ENCODE measurements at regions not wholly inside any gene's neighbourhood (a gene's known extent, or its start where the extent isn't known, plus 50 kb on each side); places are given as distances from the start of the nearest gene placed in this dataset.

DNA sequence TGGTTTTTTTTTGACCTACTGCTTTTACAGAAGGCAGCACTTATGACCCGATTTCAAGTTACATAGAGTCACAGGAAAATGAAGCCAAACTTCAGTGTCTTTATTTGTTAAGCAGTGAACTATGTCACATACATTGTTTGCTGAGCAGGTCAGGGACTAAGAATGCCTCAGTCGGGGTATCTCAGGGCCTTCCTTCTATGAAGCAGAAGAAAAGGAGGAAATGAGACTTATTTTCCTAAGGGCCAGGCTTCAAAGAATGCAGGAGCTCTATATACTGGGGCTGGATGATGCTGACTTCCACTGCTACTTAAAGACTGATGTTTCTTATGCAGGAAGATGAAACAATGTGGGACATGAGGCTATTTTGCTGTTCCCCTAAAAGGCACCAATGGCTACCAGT, 558.4 kb upstream of the IGFBP7 start:
- Histone ChIP-seq H3K4me3 (ENCODE audit: low read depth, low read length) (no peak overlapping the region), H3K27me3 (ENCODE audit: control insufficient read depth, insufficient read depth, low read length) (no peaks in the 10 kb centered on the region), H3K9me3 (ENCODE audit: control insufficient read depth, insufficient read depth, low read length) (no peaks in the 10 kb centered on the region), H3K9ac (ENCODE audit: low read depth, low read length) (no peak overlapping the region), H3K4me1 (ENCODE audit: control insufficient read depth, insufficient read depth, low read length) (no peaks in the 10 kb centered on the region), H3K36me3 (ENCODE audit: control insufficient read depth, insufficient read depth, low read length) (no peaks in the 10 kb centered on the region)

DNA sequence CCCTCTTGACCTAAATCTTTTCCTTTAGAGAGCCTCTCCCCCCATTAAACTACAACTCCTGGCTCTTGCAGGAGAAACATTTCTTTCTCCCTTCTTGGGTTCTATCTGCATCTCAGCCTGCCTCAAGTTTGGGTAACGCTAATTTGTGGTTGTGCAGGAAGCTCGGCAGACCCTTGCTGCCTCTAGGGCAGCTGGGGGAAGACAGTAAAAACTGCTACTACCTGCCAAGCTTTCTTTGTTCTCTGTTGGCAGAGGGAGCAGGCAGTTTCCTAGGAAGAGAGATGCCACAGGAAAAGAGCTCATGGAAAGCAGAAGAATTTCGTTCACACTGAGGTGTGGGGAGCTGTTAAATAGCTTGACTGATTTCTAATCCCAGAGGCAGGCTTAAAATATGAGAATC, 555.6 kb upstream of the IGFBP7 start:
- Histone ChIP-seq H3K27me3 (ENCODE audit: control insufficient read depth, insufficient read depth, low read length) (no peaks in the 10 kb centered on the region), H3K4me3 (ENCODE audit: low read depth, low read length) (no peak overlapping the region), H3K9me3 (ENCODE audit: control insufficient read depth, insufficient read depth, low read length) (no peaks in the 10 kb centered on the region), H3K4me1 (ENCODE audit: control insufficient read depth, insufficient read depth, low read length) (no peaks in the 10 kb centered on the region), H3K9ac (ENCODE audit: low read depth, low read length) (no peak overlapping the region), H3K36me3 (ENCODE audit: control insufficient read depth, insufficient read depth, low read length) (no peaks in the 10 kb centered on the region)

DNA sequence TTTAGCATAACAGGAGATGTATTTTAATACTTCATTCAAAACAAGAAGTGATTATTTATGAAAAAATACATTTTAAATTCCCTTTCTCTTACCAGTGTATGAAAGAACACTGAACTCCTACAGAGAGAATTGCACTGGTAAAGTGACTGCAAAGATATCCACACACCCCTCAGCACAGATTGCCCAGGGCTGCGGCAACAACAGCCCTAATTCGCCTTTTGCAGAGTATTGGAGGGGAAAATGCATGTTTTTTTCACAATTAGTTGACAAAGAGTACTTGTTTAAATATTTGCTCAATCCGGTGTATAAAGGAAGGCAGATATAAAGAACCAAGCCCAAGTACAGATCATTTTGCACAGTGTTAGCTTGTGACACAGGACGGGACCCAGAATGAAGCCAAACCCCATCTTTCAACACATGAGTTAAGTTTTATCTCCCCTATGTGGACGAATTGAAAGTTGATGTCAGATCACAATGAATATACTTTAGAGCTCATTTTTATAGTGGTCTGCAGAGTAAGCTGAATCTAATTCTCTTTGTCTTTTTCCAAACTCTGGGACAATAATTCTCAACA, 551.4 kb upstream of the IGFBP7 start:
- Histone ChIP-seq H3K36me3 (ENCODE audit: control insufficient read depth, insufficient read depth, low read length) (no peaks in the 10 kb centered on the region), H3K9me3 (ENCODE audit: control insufficient read depth, insufficient read depth, low read length) (no peaks in the 10 kb centered on the region), H3K4me1 (ENCODE audit: control insufficient read depth, insufficient read depth, low read length) (no peaks in the 10 kb centered on the region), H3K9ac (ENCODE audit: low read depth, low read length) (no peak overlapping the region), H3K4me3 (ENCODE audit: low read depth, low read length) (no peak overlapping the region), H3K27me3 (ENCODE audit: control insufficient read depth, insufficient read depth, low read length) (no peaks in the 10 kb centered on the region)

DNA sequence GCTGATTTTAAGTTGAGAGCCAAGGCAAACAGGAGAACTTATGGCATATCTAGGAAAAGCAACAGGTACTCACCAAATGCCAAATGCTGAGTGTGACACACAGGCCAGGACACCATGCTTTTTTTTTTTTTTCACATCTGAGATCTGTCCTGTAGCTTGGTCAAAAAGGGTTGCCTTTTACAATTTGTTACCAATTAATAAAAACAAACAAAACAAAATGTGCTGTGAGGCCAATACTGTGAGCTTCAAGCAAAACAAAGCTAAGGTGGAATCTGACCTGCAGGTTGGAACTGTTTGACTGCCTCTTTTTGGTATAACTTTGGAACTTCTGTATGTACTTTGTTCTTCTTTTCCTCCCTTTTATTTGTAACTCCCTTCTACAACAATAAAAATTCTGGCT, 548.5 kb upstream of the IGFBP7 start:
- Histone ChIP-seq H3K9me3 (ENCODE audit: control insufficient read depth, insufficient read depth, low read length) (no peaks in the 10 kb centered on the region), H3K27me3 (ENCODE audit: control insufficient read depth, insufficient read depth, low read length) (no peaks in the 10 kb centered on the region), H3K36me3 (ENCODE audit: control insufficient read depth, insufficient read depth, low read length) (no peaks in the 10 kb centered on the region), H3K4me1 (ENCODE audit: control insufficient read depth, insufficient read depth, low read length) (no peaks in the 10 kb centered on the region), H3K4me3 (ENCODE audit: low read depth, low read length) (no peak overlapping the region), H3K9ac (ENCODE audit: low read depth, low read length) (no peak overlapping the region)

DNA sequence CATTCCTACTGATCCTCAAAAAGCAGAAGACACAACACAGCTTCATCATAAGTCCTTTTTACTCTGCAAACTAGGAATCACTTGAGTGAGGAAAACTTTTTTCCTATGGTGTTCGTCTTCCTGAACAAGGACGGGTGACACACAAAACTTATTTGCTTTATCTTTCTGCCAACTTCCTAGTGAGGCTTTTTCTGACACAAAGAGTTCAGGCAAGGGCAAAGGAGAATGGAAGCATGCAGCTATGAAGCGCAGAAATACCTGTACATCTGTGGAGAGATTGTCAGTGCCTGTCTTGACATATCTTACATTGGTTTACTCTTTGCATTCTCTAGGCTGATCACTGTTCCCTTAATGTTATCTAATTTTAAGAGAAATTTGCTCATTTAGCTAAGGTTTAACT, 548.0 kb upstream of the IGFBP7 start:
- no peaks in the 10 kb centered on the region for H3K27me3 ChIP-seq (ENCODE audit: control insufficient read depth, insufficient read depth, low read length)
- H3K4me1 ChIP-seq (ENCODE audit: control insufficient read depth, insufficient read depth, low read length) = no peaks in the 10 kb centered on the region
- H3K36me3 ChIP-seq (ENCODE audit: control insufficient read depth, insufficient read depth, low read length) = no peaks in the 10 kb centered on the region
- no peak overlapping the region for H3K4me3 ChIP-seq (ENCODE audit: low read depth, low read length)
- H3K9ac ChIP-seq (ENCODE audit: low read depth, low read length) = no peak overlapping the region
- H3K9me3 ChIP-seq (ENCODE audit: control insufficient read depth, insufficient read depth, low read length) = no peaks in the 10 kb centered on the region

DNA sequence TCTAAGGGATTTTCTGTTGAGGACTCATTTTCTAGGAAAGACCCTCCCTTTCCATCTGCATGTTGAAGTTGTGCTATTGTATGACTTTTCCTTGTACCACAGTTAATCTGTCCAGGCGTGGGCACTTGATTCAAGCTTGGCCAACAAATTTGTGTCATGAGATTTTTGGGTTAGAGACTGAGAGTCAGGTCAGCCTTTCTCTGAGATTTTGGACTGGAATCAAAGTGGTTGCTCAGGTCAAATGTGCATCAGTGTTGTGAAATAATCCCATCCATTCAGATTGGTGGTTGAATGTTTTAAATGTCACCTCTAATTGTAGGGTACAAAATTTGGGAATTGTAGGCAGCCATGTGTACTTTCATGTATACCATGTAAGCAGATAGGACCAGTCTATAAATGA, 545.2 kb upstream of the IGFBP7 start:
- no peak overlapping the region for H3K9ac ChIP-seq (ENCODE audit: low read depth, low read length)
- H3K4me1 ChIP-seq (ENCODE audit: control insufficient read depth, insufficient read depth, low read length) = no peaks in the 10 kb centered on the region
- H3K9me3 ChIP-seq (ENCODE audit: control insufficient read depth, insufficient read depth, low read length) = no peaks in the 10 kb centered on the region
- no peak overlapping the region for H3K4me3 ChIP-seq (ENCODE audit: low read depth, low read length)
- no peaks in the 10 kb centered on the region for H3K27me3 ChIP-seq (ENCODE audit: control insufficient read depth, insufficient read depth, low read length)
- no peaks in the 10 kb centered on the region for H3K36me3 ChIP-seq (ENCODE audit: control insufficient read depth, insufficient read depth, low read length)

DNA sequence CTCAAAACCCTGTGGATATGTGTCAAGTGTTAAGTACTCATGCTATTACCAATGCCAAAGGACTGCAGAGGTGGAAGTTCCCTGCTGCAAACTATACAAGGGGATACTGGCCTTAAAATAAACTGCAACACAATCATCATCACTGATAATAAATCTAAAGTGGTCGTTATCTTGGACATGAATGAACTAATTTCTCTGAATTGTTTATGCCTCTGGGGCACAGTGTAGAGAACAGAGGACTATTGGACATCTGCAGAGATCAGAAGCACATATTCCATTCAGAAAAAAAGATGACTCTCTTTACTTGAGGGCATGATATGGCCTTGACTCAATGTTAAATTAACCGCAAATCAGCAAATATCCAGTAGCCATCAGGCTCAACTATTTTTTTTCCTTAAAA, 542.6 kb upstream of the IGFBP7 start:
- H3K4me3 ChIP-seq (ENCODE audit: low read depth, low read length) = no peak overlapping the region
- no peaks in the 10 kb centered on the region for H3K36me3 ChIP-seq (ENCODE audit: control insufficient read depth, insufficient read depth, low read length)
- no peak overlapping the region for H3K9ac ChIP-seq (ENCODE audit: low read depth, low read length)
- no peaks in the 10 kb centered on the region for H3K27me3 ChIP-seq (ENCODE audit: control insufficient read depth, insufficient read depth, low read length)
- no peaks in the 10 kb centered on the region for H3K4me1 ChIP-seq (ENCODE audit: control insufficient read depth, insufficient read depth, low read length)
- no peaks in the 10 kb centered on the region for H3K9me3 ChIP-seq (ENCODE audit: control insufficient read depth, insufficient read depth, low read length)

DNA sequence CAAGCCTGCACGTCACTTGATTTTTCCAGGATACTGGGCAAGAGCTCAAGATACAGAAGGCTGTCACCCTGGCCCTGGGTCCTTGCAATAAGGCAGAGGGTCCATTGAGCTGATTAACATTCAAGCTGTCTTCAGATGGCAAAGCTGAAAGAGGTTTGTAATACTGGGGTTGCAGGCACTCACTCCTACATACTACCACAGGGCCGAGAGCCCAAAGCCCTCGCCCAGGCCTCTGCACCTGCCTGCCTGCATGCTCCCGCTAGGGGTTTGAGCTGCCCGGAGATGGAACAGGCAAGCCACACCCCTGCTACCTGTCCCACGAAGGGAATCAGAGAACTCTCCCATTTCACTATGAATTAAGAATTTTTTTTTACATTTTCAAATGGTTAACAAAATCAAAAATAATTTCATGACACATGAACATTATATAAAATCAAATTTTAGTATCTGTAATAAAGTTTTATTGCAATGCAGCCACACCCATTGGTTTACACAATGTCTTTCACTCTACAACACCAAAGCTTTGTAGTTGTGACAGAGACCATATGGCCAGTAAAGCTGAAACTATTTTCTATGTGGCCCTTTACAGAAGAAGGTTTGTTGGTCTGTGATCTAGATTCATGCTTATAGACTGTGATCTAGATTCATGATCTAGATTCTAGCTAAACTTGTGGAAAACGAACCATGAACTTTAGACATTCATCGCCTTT, 530.4 kb upstream of the IGFBP7 start:
- no peak overlapping the region for H3K4me3 ChIP-seq (ENCODE audit: low read depth, low read length)
- H3K9me3 ChIP-seq (ENCODE audit: control insufficient read depth, insufficient read depth, low read length) = no peaks in the 10 kb centered on the region
- no peak overlapping the region for H3K9ac ChIP-seq (ENCODE audit: low read depth, low read length)
- no peaks in the 10 kb centered on the region for H3K27me3 ChIP-seq (ENCODE audit: control insufficient read depth, insufficient read depth, low read length)
- no peaks in the 10 kb centered on the region for H3K36me3 ChIP-seq (ENCODE audit: control insufficient read depth, insufficient read depth, low read length)
- H3K4me1 ChIP-seq (ENCODE audit: control insufficient read depth, insufficient read depth, low read length) = peaks cover 7% of the 10 kb centered on the region

DNA sequence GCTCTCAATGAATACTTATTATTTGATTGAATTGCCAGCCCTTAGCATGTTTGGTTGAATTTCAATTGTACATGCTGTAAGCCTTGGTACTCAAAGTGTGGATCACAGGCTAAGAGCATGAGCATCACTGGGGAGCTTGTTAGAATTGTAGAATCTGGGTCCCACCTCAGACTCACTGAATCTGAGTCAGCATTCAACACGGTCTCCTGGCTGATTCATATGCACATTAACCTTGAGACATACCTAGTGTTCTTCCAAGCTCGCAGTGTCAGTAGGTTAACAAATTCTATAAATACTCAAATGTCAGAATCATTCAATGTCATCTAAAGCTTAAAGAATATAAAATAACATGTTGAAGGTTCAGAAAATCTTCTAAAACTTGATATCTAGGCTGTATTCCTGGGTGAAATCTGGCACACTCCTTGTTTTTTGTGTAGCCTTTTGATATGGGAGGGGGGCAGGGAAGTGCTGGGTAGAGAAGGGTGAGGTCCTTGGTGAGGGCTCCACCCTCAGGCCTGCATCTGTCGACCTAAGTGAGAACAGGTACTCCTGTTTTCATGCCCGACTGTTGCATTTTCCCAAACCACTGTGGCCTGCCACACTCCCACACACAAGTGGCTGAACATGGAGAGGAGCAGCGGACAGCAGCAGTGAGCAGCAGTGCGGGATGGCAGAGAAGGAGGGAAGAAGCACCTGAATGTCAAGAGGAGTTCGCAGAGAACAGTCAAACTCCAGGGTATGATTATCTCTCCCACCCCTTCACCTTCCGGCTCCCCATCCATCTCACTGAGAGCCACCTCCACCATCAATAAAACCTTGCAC, 529.6 kb upstream of the IGFBP7 start:
- H3K27me3 ChIP-seq (ENCODE audit: control insufficient read depth, insufficient read depth, low read length) = no peaks in the 10 kb centered on the region
- H3K36me3 ChIP-seq (ENCODE audit: control insufficient read depth, insufficient read depth, low read length) = no peaks in the 10 kb centered on the region
- no peaks in the 10 kb centered on the region for H3K9me3 ChIP-seq (ENCODE audit: control insufficient read depth, insufficient read depth, low read length)
- no peak overlapping the region for H3K4me3 ChIP-seq (ENCODE audit: low read depth, low read length)
- H3K9ac ChIP-seq (ENCODE audit: low read depth, low read length) = no peak overlapping the region
- peaks cover 7% of the 10 kb centered on the region for H3K4me1 ChIP-seq (ENCODE audit: control insufficient read depth, insufficient read depth, low read length)

DNA sequence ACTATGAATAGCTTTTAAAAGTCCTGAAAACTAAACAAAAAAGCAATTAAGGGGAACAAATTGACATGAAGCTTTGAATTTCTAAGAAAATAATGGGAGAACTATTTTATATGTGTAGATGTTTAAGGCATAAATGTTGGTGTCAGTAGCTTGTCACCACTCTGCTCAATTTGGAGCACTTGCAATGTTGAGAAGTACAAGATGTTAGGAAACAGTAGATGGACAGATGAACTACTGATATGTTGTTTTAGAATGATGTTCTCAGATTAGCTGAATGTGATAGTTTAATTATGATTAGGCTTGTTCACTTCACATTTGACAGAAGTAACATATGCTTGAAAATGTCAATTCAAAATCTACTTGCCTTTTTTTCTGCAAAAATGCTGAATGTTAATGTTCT, 525.7 kb upstream of the IGFBP7 start:
- H3K4me1 ChIP-seq (ENCODE audit: control insufficient read depth, insufficient read depth, low read length) = peaks cover 7% of the 10 kb centered on the region
- no peak overlapping the region for H3K4me3 ChIP-seq (ENCODE audit: low read depth, low read length)
- no peaks in the 10 kb centered on the region for H3K9me3 ChIP-seq (ENCODE audit: control insufficient read depth, insufficient read depth, low read length)
- H3K27me3 ChIP-seq (ENCODE audit: control insufficient read depth, insufficient read depth, low read length) = no peaks in the 10 kb centered on the region
- H3K36me3 ChIP-seq (ENCODE audit: control insufficient read depth, insufficient read depth, low read length) = no peaks in the 10 kb centered on the region
- H3K9ac ChIP-seq (ENCODE audit: low read depth, low read length) = no peak overlapping the region

DNA sequence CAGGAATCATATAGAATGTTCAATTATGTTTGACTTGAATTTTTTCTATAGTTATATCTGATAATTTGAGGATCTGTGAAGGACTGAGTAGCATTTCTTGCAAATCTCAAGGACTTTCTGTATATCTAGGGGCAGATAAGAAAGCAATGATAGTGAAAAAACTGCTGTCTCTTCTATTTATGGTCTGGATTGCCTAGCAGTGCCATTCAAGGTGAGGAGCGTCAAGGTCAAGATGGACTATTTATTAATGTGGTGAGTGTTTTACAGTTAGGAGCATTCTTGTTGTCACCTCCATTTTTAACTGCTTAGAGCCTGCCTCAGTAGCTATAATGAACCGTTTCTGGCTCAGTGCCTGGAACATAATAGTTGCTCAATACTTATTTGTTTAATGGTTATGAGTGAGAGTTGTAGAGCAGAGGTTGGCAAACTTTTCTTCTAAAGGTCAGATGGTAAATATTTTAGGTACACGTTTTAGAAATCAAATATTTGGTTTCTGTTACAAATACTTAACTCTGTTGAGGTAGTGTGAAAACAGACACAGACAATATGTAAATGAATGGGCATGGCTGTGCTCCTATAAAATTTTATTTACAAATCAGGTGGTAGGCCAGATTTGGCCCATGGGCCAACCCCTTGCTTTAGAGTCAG, 523.2 kb upstream of the IGFBP7 start:
- no peaks in the 10 kb centered on the region for H3K9me3 ChIP-seq (ENCODE audit: control insufficient read depth, insufficient read depth, low read length)

More for the DNA sequence above, 523.2 kb upstream of the IGFBP7 start:
- no peaks in the 10 kb centered on the region for H3K27me3 ChIP-seq (ENCODE audit: control insufficient read depth, insufficient read depth, low read length)
- H3K4me3 ChIP-seq (ENCODE audit: low read depth, low read length) = no peak overlapping the region
- H3K9ac ChIP-seq (ENCODE audit: low read depth, low read length) = no peak overlapping the region
- no peaks in the 10 kb centered on the region for H3K36me3 ChIP-seq (ENCODE audit: control insufficient read depth, insufficient read depth, low read length)
- no peaks in the 10 kb centered on the region for H3K4me1 ChIP-seq (ENCODE audit: control insufficient read depth, insufficient read depth, low read length)

Data from iPS-15b (cell line).